ENCODE measurements at regions not wholly inside any gene's neighbourhood (a gene's known extent, or its start where the extent isn't known, plus 50 kb on each side); places are given as distances from the start of the nearest gene placed in this dataset.
A peak's percentile ranks its signal among the peaks of the same experiment; 100 is the strongest.
"Not testable (repeated sequence)": the region's sequence is repeated elsewhere in the genome, so short reads cannot be mapped to it uniquely, and the experiment has no call there.

- TF ChIP-seq, protein P1, sequence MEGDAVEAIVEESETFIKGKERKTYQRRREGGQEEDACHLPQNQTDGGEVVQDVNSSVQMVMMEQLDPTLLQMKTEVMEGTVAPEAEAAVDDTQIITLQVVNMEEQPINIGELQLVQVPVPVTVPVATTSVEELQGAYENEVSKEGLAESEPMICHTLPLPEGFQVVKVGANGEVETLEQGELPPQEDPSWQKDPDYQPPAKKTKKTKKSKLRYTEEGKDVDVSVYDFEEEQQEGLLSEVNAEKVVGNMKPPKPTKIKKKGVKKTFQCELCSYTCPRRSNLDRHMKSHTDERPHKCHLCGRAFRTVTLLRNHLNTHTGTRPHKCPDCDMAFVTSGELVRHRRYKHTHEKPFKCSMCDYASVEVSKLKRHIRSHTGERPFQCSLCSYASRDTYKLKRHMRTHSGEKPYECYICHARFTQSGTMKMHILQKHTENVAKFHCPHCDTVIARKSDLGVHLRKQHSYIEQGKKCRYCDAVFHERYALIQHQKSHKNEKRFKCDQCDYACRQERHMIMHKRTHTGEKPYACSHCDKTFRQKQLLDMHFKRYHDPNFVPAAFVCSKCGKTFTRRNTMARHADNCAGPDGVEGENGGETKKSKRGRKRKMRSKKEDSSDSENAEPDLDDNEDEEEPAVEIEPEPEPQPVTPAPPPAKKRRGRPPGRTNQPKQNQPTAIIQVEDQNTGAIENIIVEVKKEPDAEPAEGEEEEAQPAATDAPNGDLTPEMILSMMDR (conservative IDR thresholded peaks at IDR 0.05; ENCODE audit: low read length) = no peak
- no peak overlapping the region for H3K4me3 ChIP-seq (ENCODE audit: low read length)
- DNase-seq (ENCODE audit: low read depth) = no peak
Observed at GRCh38 chr21:15472108-15473040, 257.4 kb upstream of the USP25 start.

- not testable (repeated sequence) for H3K4me3 ChIP-seq (ENCODE audit: low read length); DNase-seq (ENCODE audit: low read depth)
Observed at GRCh38 chr21:15477773-15478172, 252.0 kb upstream of the USP25 start.

DNA sequence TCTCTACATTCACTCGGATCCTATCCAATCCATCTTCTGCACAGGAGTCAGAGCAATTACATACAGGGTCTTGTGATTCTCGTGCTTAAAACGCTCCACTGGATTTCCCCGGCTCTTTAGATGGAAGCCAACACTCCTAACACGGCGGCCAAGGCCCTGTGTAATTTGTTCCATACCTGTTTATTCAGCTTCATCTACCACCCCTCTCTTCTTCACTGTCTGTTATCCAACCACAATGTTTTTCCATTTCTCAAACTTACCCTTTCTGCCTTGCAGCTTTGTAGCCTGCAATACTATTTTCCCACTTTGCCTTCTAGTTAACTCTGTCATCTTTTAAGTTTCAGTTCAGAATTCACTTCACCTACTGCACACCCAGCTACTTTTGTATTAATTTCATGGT is 249.6 kb upstream of the USP25 start:
- TF ChIP-seq, protein P1 (conservative IDR thresholded peaks at IDR 0.05; ENCODE audit: low read length) = no peak
- no peak overlapping the region for H3K4me3 ChIP-seq (ENCODE audit: low read length)
- DNase-seq (ENCODE audit: low read depth) = no peak

- TF ChIP-seq, protein P1 (conservative IDR thresholded peaks at IDR 0.05; ENCODE audit: low read length) = peak; percentile 98
- no peak overlapping the region for H3K4me3 ChIP-seq (ENCODE audit: low read length)
- DNase-seq (ENCODE audit: low read depth) = peak; percentile 82
Observed at GRCh38 chr21:15483138-15483780, 246.5 kb upstream of the USP25 start.

- H3K4me3 ChIP-seq (ENCODE audit: low read length) = no peak overlapping the region
- TF ChIP-seq, protein P1 (conservative IDR thresholded peaks at IDR 0.05; ENCODE audit: low read length) = no peak
- no peak for DNase-seq (ENCODE audit: low read depth)
Observed at GRCh38 chr21:15486460-15487195, 243.2 kb upstream of the USP25 start.

- TF ChIP-seq, protein P1 (conservative IDR thresholded peaks at IDR 0.05; ENCODE audit: low read length) = no peak
- no peak for DNase-seq (ENCODE audit: low read depth)
- no peak overlapping the region for H3K4me3 ChIP-seq (ENCODE audit: low read length)
Observed at GRCh38 chr21:15487196-15487550, 242.6 kb upstream of the USP25 start.

- no peak for DNase-seq (ENCODE audit: low read depth)
- TF ChIP-seq, protein P1 (conservative IDR thresholded peaks at IDR 0.05; ENCODE audit: low read length) = no peak
- H3K4me3 ChIP-seq (ENCODE audit: low read length) = no peak overlapping the region
Observed at GRCh38 chr21:15491100-15491499, 238.7 kb upstream of the USP25 start.
